Endothelial cell of umbilical vein (primary cell): ENCODE measurements at regions not wholly inside any gene's neighbourhood (a gene's known extent, or its start where the extent isn't known, plus 50 kb on each side); places are given as distances from the start of the nearest gene placed in this dataset.

Experiments
- BruUV-seq: library from RNA; stranded (reverse); fragments of 400-500 nt; replicated peaks from 2 replicates; lab custom pipeline; 2021; lab: Mats Ljungman, UMichigan
- CTCF ChIA-PET: fragments of 300-600, 350-600 bp; sonication (Branson Sonifier 250); formaldehyde crosslinking; loops from one replicate; lab custom pipeline; 2021; ENCODE audit warnings: antibody characterized with exemption, inconsistent platforms; lab: Charles Lee
- POLR2A ChIA-PET: fragments of 300-600, 350-600 bp; sonication (Branson Sonifier 250); formaldehyde crosslinking; loops from one replicate; lab custom pipeline; 2021; ENCODE audit warnings: antibody characterized with exemption, inconsistent platforms; lab: Charles Lee
- DNase-seq: peaks from one replicate; pipeline ENCODE4 v3.0.0-alpha.2; 2011; ENCODE audit warnings: low read depth, low spot score
- FAIRE-seq: peaks from 2 replicates; lab custom pipeline; 2011; peaks lifted over from hg19 to GRCh38; lab: Jason Lieb, UNC
- H2AFZ ChIP-seq: 2 replicates; pipeline ENCODE4 v1.6.0; 2012; ENCODE audit warnings: low read depth, low read length, control low read depth, inconsistent platforms
- H3K27ac ChIP-seq: 2 replicates; pipeline ENCODE4 v1.5.1; 2011; ENCODE audit warnings: low read depth, mild to moderate bottlenecking, control low read depth, low read length, moderate library complexity; ENCODE audit not compliant: insufficient read depth
- H3K27me3 ChIP-seq, 2 experiments: 2 replicates each; pipeline versions ENCODE4 v1.6.0 to v1.6.1; 2011; ENCODE audit warnings: low read length in 2 of 2, mixed read lengths in 1 of 2; ENCODE audit not compliant: control insufficient read depth in 2 of 2, insufficient read depth in 2 of 2
- H3K36me3 ChIP-seq, 2 experiments: 2 replicates in 1 of 2; 3 replicates in 1 of 2; pipeline ENCODE4 v1.5.1; 2011; ENCODE audit warnings: low read length in 2 of 2, mild to moderate bottlenecking in 1 of 2, moderate library complexity in 1 of 2; ENCODE audit not compliant: control insufficient read depth in 2 of 2, insufficient read depth in 2 of 2; ENCODE audit errors: extremely low read depth in 1 of 2
- H3K4me1 ChIP-seq: 3 replicates; pipeline ENCODE4 v1.5.1; 2011; ENCODE audit warnings: mild to moderate bottlenecking, low read length; ENCODE audit not compliant: control insufficient read depth, insufficient read depth; ENCODE audit errors: extremely low read depth
- H3K4me2 ChIP-seq: 2 replicates; pipeline ENCODE4 v1.6.1; 2011; ENCODE audit warnings: low read length, control low read depth, mixed read lengths; ENCODE audit not compliant: insufficient read depth
- H3K4me3 ChIP-seq, 3 experiments: fragments of 200-600 bp in 1 of 3; sonication (generic), shearing (Covaris generic) in 1 of 3; replicated peaks in 1 of 3; 2 replicates each; pipeline ENCODE4 v1.5.1; 2011 to 2016; ENCODE audit warnings: control low read depth in 3 of 3, low read length in 3 of 3, mild to moderate bottlenecking in 2 of 3, inconsistent platforms in 1 of 3, low read depth in 1 of 3, moderate library complexity in 1 of 3; ENCODE audit not compliant: insufficient read depth in 1 of 3
- H3K79me2 ChIP-seq: 2 replicates; pipeline ENCODE4 v1.6.0; 2012; ENCODE audit warnings: low read length, inconsistent platforms; ENCODE audit not compliant: control insufficient read depth, insufficient read depth
- H3K9ac ChIP-seq: replicated peaks from 2 replicates; pipeline ENCODE3; 2011; ENCODE audit warnings: low read length, control low read depth; ENCODE audit not compliant: insufficient read depth; ENCODE audit errors: extremely low read depth
- H3K9me1 ChIP-seq: replicated peaks from 3 replicates; pipeline ENCODE4 v1.6.0; 2011; ENCODE audit warnings: mild to moderate bottlenecking, low read length; ENCODE audit not compliant: control insufficient read depth, insufficient read depth; ENCODE audit errors: extremely low read depth
- H3K9me3 ChIP-seq: replicated peaks from 2 replicates; pipeline ENCODE4 v1.5.1; 2012; ENCODE audit warnings: low read length, inconsistent platforms; ENCODE audit not compliant: control insufficient read depth, insufficient read depth
- H4K20me1 ChIP-seq: replicated peaks from 2 replicates; pipeline ENCODE3; 2011; ENCODE audit warnings: mild to moderate bottlenecking, low read length; ENCODE audit not compliant: control insufficient read depth, insufficient read depth; ENCODE audit errors: extremely low read depth
- GATA2 ChIP-seq: IDR thresholded peaks from 2 replicates; pipeline ENCODE4 v1.7.0; 2011; ENCODE audit warnings: low read depth, mild to moderate bottlenecking, moderate library complexity, mixed read lengths, low read length; ENCODE audit not compliant: insufficient read length, insufficient read depth
- JUN ChIP-seq: IDR thresholded peaks from 2 replicates; pipeline ENCODE4 v1.6.1; 2011; ENCODE audit warnings: borderline replicate concordance, low read depth; ENCODE audit not compliant: insufficient read length, insufficient read depth
- POLR2AphosphoS5 ChIP-seq: IDR thresholded peaks from 2 replicates; pipeline ENCODE4 v1.6.1; 2012; ENCODE audit warnings: low read depth, mild to moderate bottlenecking, control low read depth, low read length, moderate library complexity; ENCODE audit not compliant: insufficient read depth
- dilution Hi-C: fragments of 300-500 bp; cut with MboI; formaldehyde crosslinking; loops from one replicate; pipeline ENCODE4 v1.15.0; 2019; ENCODE audit warnings: low sequenced_read_pairs; ENCODE audit not compliant: extremely low pct_ligation_motif_present
- intact Hi-C: fragments of 100-400 bp; cut with micrococcal nuclease; formaldehyde crosslinking; loops from one replicate; pipeline ENCODE4 v1.10.0; 2022
- TF ChIP-seq, protein P1 (sequence below), 2 donors: IDR thresholded peaks; 1 replicate in 1 of 2; 2 replicates in 1 of 2; pipeline ENCODE4 v1.5.1; 2011; ENCODE audit warnings: low read length in 2 of 2, mild to moderate bottlenecking in 2 of 2, moderate library complexity in 2 of 2, control low read depth in 1 of 2, inconsistent platforms in 1 of 2, low read depth in 1 of 2; ENCODE audit not compliant: insufficient read depth in 1 of 2; ENCODE audit errors: extremely low read depth in 1 of 2

DNA sequence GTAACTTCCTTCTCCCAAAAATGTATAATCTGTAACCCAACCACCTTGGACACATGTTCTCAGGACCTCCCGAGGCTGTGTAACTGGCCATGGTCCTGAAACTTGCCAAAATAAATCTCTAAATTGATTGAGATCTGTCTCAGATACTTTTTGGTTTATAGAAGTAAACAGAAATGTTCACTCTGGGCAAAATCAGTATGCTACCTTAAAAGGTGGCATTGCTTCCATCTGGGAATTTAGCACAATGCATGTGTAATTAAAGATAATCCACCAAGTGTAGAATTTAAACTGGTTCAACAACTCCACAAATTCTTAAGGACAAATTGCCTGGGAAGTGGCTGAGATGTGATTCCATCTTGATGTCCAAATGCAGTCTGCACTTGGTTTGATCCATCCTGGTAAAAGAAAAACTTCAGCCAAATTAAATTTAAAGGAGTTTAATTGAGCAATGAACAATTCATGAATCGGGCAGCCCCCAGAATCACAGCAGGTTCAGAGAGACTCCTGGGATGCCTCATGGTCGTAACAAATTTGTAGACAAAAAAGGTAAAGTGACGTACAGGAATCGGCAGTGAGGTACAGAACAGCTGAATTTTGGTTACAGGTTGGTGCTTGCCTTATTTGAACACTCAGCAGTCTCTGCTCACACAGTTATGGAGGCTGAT, 102.6 kb upstream of the PFKP start:
- H3K27ac ChIP-seq: no peak overlapping the region
- no TSS peak for BruUV-seq
- TF ChIP-seq GATA2 (no peak), JUN (no peak), POLR2AphosphoS5 (no peak)
- TF ChIP-seq, protein P1, sequence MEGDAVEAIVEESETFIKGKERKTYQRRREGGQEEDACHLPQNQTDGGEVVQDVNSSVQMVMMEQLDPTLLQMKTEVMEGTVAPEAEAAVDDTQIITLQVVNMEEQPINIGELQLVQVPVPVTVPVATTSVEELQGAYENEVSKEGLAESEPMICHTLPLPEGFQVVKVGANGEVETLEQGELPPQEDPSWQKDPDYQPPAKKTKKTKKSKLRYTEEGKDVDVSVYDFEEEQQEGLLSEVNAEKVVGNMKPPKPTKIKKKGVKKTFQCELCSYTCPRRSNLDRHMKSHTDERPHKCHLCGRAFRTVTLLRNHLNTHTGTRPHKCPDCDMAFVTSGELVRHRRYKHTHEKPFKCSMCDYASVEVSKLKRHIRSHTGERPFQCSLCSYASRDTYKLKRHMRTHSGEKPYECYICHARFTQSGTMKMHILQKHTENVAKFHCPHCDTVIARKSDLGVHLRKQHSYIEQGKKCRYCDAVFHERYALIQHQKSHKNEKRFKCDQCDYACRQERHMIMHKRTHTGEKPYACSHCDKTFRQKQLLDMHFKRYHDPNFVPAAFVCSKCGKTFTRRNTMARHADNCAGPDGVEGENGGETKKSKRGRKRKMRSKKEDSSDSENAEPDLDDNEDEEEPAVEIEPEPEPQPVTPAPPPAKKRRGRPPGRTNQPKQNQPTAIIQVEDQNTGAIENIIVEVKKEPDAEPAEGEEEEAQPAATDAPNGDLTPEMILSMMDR (IDR thresholded peaks at IDR 0.05; ENCODE audit: extremely low read depth in 1 of 2, insufficient read depth in 1 of 2, low read depth in 1 of 2, low read length in 2 of 2): no peak
- no peaks in the 10 kb centered on the region for H3K79me2 ChIP-seq
- dilution Hi-C loops: no loop called here
- H3K4me2 ChIP-seq: no peak overlapping the region
- no peaks in the 10 kb centered on the region for H3K9me1 ChIP-seq
- intact Hi-C loops: no loop called here
- H4K20me1 ChIP-seq: no peaks in the 10 kb centered on the region
- no peak overlapping the region for H3K4me3 ChIP-seq
- no peak overlapping the region for H3K9ac ChIP-seq
- DNase-seq (no peak), FAIRE-seq (no peak)
- POLR2A ChIA-PET: no interaction called here
- H3K27me3 ChIP-seq: no peaks in the 10 kb centered on the region
- no peak overlapping the region for H2AFZ ChIP-seq
- no peaks in the 10 kb centered on the region for H3K36me3 ChIP-seq
- no peaks in the 10 kb centered on the region for H3K9me3 ChIP-seq
- CTCF ChIA-PET: no interaction called here
- H3K4me1 ChIP-seq: no peaks in the 10 kb centered on the region
